GM21360 (cell line): ENCODE measurements at regions not wholly inside any gene's neighbourhood (a gene's known extent, or its start where the extent isn't known, plus 50 kb on each side); places are given as distances from the start of the nearest gene placed in this dataset.
"Not testable (repeated sequence)": the region's sequence is repeated elsewhere in the genome, so short reads cannot be mapped to it uniquely, and the experiment has no call there.

Experiments used
- ATAC-seq: cut with Tn5 transposase; IDR thresholded peaks from one replicate; pipeline ENCODE4 v1.9.1; 2021; ENCODE audit warnings: mild to moderate bottlenecking, moderate library complexity; ENCODE audit not compliant: unreplicated experiment

GRCh38 chr2:221775096-221775495, 203.0 kb upstream of the EPHA4 start:
- no peak for ATAC-seq

- ATAC-seq: no peak
Observed at GRCh38 chr2:221774136-221774535, 202.0 kb upstream of the EPHA4 start.

- ATAC-seq: no peak
Observed at GRCh38 chr2:221771297-221771696, 199.2 kb upstream of the EPHA4 start.

GRCh38 chr2:221767106-221768012, 195.3 kb upstream of the EPHA4 start:
- ATAC-seq: no peak

- no peak for ATAC-seq
Observed at GRCh38 chr2:221762496-221762895, 190.4 kb upstream of the EPHA4 start.

GRCh38 chr2:221761260-221761659, 189.2 kb upstream of the EPHA4 start:
- ATAC-seq: no peak

- no peak for ATAC-seq
Observed at GRCh38 chr2:221758076-221758475, 186.0 kb upstream of the EPHA4 start.

GRCh38 chr2:221753401-221753800, 181.3 kb upstream of the EPHA4 start:
- no peak for ATAC-seq

- ATAC-seq: no peak
Observed at GRCh38 chr2:221752781-221753180, 180.7 kb upstream of the EPHA4 start.

GRCh38 chr2:221750316-221750715, 178.2 kb upstream of the EPHA4 start:
- ATAC-seq: no peak

GRCh38 chr2:221747289-221747972, 175.3 kb upstream of the EPHA4 start:
- ATAC-seq: peak; percentile 94

GRCh38 chr2:221741496-221742211, 169.6 kb upstream of the EPHA4 start:
- no peak for ATAC-seq

- ATAC-seq: no peak
Observed at GRCh38 chr2:221731432-221732145, 159.5 kb upstream of the EPHA4 start.

GRCh38 chr2:221726894-221727513, 154.9 kb upstream of the EPHA4 start:
- ATAC-seq: no peak

- no peak for ATAC-seq
Observed at GRCh38 chr2:221724631-221725203, 152.6 kb upstream of the EPHA4 start.

GRCh38 chr2:221724117-221724516, 152.0 kb upstream of the EPHA4 start:
- not testable (repeated sequence) for ATAC-seq

GRCh38 chr2:221716426-221717303, 144.6 kb upstream of the EPHA4 start:
- no peak for ATAC-seq

GRCh38 chr2:221715523-221716247, 143.6 kb upstream of the EPHA4 start:
- ATAC-seq: no peak
